ENCODE measurements at regions not wholly inside any gene's neighbourhood (a gene's known extent, or its start where the extent isn't known, plus 50 kb on each side); places are given as distances from the start of the nearest gene placed in this dataset.
A peak's percentile ranks its signal among the peaks of the same experiment; 100 is the strongest.
"Not testable (repeated sequence)": the region's sequence is repeated elsewhere in the genome, so short reads cannot be mapped to it uniquely, and the experiment has no call there.

DNA sequence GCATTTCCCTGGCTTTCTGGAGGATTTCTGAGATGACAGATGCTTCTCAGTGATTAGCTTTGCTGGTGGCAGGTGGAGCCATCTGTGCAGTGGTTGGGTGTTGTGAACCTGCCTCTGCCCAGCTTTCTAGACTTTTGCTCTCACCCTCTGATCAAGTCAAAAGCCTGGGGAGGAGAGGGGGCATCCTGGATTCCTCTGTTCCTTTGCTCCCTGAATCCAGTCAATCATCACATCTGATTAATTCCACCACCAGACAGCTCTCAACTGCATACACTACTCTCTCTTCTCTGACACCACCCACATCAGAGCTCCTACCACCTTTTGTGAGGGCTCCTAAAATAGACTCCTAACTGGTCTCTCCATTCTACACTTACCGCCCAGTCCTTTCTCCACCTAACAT, 283.5 kb downstream of the WDR11 start:
- no peak for DNase-seq

DNA sequence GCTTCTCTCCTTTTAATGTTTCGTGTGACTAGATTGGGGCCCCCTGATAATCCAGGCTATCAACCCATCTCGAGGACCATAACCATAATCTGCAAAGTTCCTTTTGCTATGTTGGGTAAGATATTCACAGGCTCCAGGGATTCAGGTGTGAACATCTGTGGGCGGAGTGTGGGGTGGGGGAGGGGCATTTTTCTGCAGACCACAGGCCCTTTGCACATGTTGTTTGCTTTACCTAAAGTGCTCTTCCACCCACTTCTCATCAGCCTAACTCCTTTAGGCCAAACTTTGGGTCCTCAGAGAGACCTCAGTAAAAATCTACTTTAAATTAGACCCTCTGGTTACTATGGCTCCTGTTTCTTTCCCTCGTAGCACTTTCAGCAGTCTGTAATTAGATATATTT, 284.4 kb downstream of the WDR11 start:
- DNase-seq = no peak

DNA sequence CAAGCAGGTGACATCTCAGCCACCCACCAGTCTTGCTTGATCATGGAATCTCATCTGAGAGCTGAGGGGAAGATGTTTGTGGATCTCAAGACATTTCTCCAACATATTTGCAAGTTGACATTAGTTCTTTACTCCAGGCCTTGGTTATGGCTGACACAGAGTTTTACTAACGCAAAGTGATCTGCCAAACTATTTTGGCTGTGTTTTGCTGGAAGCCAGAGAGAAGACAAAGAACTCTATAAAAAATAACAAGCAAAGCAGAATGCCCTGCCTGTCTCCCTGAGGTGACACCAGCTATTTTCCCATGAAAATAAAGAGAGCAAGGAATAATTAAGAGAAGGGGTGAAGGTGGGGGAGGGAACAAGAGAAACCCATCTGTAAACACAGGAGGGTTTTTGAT, 286.4 kb downstream of the WDR11 start:
- no peak for DNase-seq

DNA sequence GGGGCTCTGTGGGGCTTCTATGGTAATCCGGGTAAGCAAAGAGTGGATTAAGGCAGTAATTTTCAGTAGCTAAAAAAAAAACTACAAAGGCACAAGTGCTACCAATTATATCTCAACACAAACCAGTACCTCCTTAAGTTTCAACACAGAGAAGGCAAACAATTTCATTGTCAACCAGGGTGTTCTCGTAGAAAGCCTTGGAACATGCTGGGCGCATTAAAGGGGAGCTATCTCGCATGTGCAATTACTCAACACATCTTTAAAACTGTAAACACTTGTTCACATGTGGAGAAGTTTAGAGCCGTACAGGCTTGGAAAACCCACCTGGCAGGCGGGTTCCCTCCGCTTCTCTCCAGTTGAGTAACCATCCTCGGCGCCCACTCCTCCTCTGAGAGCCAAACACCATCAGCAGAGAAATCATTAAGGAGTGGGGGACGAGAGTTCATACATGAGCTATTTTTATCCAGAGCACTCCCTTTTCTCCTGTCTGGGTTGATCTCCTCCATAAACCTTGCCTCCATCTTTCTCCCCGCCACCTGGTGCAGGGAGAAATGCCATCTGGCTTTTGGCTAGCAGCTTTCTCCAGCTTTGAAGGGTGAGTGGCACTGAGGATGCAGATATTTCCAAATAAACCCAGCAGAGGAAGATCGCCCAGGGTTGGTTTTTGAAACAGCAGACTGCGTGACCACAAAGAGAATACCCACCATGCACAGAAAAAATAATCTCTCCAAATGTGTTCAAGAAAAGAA, 287.1 kb downstream of the WDR11 start:
- no peak for DNase-seq

DNA sequence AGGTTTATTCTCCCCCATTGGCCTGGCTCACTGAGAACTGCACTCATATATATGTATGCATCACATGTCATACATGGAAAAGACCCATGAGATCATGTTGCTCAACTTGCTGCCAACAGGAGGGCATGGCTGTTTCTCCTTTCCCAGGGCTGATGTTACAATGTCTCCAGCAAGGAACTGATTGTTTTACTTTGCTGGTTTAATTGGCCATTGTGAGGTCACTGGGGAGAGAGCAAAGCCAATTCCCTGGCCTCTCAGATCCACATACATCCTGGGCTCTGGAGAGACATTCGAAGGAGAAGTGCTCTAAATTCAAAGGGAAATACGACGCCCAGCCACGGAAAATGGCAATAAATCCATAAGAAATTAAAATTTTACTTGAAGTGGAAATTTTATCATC, 287.8 kb downstream of the WDR11 start:
- DNase-seq = no peak

DNA sequence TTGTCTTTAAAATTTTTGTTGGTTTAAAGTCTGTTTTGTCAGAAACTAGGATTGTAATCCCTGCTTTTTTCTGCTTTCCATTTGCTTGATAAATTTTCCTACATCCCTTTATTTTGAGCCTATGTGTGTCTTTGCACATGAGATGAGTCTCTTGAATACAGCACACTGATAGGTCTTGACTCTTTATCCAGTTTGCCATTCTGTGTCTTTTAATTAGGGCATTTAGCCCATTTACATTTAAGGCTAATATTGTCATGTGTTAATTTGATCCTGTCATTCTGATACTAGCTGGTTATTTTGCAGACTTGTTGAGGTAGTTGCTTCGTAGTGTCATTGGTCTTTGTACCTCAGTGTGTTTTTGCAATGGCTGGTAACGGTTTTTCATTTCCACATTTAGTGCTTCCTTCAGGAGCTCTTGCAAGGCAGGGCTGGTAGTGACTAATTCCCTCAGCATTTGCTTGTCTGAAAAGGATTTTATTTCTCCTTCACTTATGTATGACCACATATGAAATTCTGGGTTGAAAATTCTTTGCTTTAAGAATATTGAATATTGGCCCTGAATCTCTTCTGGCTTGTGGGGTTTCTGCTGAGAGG, 294.7 kb downstream of the WDR11 start:
- not testable (repeated sequence) for DNase-seq

DNA sequence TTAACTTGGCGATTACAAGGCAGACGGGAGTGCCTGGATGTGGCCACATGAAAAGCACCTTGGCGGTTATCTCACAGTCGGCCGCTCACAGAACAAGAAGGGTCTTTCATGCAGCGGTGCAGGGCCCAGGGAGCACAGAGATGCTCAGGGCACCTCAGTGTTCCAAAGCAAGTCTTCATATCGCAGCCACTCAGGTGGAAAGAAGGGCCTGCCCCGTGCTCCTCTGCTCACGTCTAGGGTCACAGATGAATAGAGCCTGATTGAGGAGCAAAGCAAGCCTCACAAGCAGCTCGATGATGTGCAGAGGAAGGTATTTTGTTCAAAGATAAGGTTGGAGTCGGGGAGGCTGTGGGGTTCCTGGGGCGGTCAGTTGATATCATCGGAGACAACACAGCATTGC, 297.8 kb downstream of the WDR11 start:
- DNase-seq = no peak

DNA sequence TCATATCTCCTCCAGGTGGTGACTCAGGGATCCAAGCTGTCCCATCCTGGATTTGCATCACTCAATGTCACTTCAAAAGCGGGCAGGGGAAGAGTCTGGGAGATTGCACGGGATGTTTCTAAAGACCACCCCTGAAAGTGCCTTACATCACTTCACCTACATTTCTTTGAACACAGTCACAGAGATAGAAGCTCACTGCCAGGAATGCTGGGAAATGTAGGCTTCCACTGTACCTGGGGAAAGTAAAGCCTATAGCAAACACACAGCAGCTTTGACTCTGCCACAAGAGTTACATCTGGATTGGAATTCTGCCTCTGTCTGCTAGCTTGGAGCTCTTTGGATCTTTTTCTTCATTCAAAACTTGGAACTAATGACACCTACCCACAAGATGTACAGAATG, 300.9 kb downstream of the WDR11 start:
- DNase-seq = no peak

DNA sequence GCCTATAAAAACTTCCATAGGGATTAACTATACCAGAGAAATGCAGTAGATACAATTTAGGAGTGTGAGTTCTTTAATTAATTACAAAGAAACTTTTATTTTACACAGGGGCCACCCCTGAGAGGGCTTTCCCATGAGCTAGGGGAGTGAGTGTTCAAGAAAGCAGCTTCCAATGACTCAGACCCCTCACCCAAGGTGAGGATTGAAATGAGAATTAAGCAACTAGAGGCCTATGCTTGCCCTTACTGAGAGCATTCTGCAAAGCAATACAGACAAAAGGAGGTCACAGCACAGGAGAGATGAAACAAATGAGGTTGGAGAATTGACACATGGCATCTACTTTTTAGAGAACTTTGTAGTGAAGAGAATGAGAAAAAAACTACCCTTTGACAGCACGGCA, 301.8 kb downstream of the WDR11 start:
- DNase-seq = no peak

DNA sequence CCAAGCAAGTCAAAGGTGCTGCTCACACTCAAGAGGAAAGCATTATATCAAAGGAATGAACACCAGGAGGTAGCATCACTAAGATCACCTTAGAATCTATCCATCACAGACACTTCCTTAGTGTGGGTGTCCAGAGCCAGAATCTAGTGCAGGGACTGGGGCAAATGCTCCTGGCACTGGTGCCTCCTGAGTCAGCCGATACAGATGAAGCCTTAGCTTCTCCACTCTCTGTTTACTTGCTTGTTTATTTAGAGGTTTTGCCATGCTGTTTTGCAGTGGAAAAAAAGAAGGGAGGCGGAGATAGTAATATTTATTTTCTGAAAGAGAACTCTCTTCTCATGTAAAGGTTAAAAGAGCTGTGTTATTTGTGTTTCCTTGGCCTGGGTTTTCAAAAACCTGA, 303.1 kb downstream of the WDR11 start:
- no peak for DNase-seq

DNA sequence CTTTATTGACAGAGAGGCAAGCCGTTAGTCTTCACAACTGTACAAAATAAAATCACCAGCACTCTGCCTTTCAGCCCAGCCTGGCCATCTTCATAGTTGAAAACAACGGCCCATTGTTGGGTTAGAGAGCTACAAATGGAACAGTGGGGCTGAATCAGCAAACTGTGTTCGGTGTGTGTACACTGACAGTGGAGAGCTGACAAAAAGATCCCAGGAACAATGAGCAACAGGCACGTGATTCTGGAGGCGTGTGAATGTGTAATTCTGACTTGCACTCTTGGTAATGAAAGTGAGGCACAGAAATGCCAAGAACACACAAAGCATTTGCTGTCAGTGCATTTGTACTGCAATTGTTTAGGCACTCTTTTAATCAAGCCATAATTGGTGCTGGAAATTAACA, 303.7 kb downstream of the WDR11 start:
- DNase-seq = no peak

DNA sequence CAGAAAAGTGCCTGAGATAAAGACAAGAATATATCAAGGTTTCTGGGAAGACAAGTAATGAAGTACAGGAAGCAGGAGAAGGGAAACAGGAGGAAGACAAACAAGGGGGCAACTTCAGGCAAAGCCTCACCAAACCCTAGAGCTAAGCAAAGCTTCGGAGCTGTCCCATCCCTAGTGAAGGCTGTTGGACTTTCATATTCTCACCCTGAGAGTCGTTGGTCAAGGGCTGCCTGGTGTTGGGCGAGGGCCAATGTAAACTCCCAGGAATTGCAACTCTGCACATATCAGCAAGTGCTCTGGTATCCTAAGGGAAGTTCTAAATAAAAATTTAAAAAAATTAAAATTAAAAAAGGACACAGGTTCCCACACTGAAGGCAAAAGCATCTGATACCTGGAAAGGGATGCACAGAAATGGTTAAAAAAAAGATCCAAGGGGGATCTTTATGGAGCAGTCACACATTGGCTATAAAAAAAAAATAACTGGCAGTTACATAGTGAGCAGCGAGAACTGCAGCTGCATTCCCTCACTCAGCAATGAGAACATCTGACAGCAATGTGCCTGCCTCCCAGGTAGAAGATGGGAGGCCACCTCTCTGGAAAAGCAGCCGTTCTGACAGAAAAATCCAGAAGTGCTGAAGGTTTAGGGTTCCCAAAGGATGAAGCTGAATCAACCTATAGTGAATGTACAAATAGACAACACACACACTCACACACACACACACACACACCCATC, 304.7 kb downstream of the WDR11 start:
- DNase-seq = no peak

DNA sequence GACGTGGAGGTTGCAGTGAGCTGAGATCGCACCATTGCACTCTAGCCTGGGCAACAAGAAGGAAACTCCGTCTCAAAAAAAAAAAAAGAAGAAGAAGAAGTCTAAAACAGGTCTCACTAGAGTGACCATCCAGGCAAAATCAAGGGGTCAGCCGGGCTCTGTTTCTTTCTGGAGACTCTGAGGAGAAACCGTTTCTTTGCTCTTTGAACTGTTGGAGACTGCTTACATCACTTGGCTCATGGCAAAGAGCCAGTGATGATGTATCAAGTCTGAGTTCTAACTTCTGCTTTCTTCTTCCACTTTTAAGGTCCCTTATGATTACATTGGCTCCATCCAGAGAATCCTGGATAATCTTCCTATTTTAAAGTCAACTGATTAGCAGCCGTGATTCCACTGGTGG, 306.8 kb downstream of the WDR11 start:
- DNase-seq = peak; percentile 45

DNA sequence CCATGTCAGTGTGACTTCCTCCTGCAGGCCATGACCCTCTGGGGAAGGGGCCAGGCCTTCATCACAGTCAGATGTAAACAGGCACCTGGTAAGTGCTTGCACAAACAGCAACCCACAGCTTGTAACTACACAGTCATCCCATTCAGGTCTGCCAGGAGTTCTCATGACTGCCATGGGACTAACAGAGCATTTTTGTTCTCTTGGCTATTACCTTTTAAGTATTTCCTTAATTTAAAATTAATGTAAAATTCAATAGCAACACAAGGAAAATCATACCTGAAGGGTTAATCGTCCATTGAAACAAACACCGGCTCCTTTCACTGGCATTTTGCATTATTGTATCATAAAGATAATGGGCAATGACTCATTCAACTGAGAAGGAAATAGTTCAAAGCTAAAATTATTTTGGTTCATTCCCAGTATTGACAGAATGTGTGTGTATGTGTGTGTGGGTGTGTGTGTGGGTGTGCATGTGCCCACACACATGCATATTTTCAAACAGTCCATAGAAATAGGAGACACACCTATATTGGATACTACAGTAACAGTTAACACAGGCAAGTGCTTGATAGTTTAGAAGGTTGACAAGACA, 307.9 kb downstream of the WDR11 start:
- DNase-seq = peak; percentile 27

DNA sequence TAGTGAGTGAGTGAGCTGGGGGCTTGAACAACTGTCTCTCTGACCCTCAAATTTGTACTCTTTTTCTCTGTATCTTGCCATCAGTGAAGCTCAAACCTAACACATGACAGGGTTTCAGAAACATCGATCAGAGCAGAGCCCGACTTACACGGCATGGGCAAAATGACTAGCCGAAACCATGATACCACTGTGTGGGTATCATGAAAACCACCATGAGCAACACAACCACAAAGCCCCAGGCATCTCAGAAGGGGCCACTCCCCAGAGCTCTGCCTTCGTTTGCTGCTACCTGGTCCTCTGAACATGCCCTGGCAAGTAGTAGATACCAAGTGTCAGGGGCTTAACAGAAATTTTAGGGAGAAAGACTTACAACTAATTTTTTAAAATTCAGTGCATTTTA, 308.5 kb downstream of the WDR11 start:
- no peak for DNase-seq

DNA sequence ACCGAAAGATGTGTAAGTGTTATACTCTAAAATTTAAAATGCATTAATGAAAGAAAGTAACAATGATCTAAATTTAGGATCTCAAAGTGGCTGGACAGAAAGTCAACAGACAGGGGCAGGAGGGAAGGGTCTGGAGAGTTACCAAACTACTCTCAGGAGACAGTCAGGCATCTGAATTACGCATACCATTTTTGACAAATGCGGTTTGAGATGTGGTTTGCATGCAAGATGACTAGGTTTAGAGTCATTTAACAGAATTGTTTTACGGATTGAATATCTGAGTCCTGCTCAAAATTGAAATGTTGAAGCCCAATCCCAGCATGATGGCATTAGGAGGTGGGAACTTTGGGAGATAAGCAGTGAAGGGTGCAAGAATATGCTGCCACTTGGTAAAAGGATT, 314.1 kb downstream of the WDR11 start:
- DNase-seq = no peak

DNA sequence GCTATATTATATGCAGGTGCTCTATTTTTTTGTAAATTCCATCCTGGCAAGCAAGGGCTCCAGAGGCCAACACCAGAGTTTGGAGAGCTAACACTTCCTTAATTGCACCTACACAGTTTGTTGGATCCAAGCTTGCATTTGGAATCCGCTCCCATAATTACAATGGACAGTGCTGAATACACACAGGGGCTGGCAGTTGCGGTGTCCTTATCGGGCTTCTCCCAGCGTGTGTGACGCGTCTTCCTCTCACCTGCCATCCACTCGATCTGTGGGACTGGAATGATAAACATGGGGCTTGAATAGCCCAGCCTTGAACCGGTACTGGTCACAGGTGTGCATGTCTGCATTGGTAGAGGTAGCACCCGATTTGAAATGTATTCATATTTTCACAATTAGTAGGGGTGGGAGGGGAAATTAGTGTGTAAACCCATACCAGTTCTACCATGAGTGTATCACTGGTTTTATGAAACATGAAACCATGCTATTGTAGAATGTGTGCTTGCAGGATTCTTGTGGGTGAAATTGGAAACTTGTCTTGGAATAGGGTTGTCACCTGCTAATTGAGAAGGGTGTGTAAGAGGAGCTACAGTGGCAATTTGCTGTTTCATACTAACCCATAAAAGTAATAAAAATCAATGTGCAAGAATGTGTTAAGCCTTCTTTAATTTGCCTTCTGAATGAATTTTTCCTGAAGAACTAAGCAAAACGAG, 316.5 kb downstream of the WDR11 start:
- DNase-seq = no peak

DNA sequence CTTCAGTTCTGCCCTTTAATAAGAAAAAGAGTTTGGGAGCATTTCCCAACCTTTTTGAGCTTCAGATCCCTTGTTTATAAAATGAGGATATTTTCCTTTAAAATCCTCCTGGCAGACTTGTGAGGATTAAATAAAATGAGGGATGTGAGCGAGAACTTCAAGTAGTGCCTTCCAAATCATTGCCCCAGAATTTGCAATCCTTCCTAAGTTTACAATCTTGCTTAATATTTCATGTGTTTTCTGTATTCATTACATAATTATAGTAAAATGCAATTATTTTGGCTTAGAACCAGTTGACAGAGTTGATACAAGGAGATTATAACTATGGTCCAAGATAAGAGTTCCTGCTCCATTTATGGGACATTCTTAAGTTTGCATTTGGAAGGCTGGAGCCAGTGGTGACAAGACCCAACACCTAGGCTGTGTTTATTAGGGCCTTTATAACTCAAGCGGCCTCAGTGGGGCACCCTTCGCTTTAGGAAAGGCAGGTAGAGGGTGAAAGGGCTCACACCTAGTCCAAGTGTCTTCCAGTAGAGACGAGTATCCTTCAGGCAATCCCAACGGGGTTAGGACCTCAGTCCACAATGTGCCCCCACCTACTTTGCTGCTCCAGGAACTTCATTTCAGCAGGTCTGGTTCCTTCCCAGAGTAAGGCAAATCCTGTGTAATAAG, 317.5 kb downstream of the WDR11 start:
- no peak for DNase-seq

DNA sequence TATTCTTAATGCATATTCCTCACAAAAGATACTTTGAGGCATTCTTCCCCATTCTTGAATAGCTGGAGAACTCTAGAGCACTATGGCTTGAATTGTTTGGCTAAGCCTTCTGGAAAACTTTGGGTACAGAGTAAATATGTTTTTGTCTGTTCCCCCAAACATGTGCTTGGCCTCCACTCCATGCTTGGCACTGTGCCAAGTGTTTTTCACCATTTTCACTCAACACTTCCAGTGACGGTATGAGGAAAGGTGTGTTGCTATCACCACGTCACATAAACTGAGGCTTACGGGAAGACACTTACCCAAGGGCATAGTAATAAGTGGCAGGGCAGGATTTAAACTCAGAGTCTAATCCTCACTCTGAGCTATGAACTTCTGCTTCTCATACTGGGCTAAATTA, 318.2 kb downstream of the WDR11 start:
- DNase-seq = no peak

DNA sequence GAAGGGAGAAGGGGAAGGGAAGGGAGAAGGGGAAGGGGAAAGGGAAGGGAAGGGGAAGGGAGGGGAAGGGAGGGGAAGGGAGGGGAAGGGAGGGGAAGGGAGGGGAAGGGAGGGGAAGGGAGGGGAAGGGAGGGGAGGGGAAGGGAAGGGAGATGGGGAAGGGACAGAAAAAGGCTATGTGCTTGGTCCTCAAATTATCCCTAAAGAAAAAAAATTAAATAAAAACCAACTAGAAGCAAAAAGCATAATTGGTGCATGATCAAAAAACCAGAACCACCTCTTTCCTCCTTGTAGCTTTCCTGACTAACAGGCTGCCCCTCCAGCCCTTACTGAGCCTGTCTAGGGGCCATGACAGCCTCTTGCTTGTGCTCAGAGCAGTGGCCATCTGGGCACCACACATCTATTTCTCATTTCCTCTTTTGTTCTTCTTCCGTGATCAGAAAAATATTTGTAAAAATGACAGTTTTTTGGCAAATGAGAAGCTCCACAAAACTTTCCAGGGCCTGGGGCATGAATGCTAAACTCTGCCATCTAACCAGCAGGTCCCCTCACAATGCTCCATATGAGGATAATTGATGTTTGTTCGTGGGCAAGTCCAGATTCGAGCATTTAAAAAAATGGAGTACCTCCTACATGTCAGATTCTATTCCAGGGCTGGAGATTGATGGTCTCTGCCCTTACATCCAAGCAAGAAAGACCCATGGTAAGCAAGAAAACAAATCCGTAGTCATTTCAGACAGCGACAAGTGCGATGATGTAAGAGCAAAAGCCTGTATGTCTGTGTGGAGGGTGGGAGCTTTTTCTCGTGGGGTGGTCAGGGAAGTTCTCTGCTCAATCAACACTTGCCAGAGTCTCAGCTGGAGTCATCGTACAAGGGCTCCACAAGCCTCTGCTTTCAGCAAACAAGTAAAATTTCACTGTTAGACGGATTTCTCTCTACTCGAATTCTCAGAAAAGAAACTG, 320.9 kb downstream of the WDR11 start:
- DNase-seq = no peak

DNA sequence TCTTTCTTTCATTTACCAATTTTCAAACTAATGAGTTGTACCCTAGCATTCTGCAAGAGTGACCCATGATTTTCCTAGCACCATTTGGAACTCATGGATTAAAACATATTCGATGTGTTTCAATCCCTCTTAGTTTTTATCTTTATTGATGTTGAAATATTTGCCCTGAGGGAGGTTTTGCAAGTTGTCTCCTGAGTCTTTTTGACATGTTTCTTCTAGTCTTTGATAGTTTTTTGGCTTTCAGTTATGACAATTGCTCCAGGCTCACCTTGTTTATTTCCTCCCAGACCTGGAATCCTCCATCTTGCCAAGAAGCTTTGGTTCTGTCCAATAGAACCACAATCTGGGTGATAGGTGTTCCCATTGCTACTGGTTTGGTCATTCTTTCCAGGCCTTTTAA, 327.8 kb downstream of the WDR11 start:
- DNase-seq = no peak
